ENCODE measurements at regions not wholly inside any gene's neighbourhood (a gene's known extent, or its start where the extent isn't known, plus 50 kb on each side); places are given as distances from the start of the nearest gene placed in this dataset.

GRCh38 chr7:106808967-106809635 lies 56.0 kb upstream of the PIK3CG start:
- no peak for DNase-seq (ENCODE audit: low spot score)

GRCh38 chr7:106811472-106811871 lies 53.6 kb upstream of the PIK3CG start:
- no peak for DNase-seq (ENCODE audit: low spot score)

GRCh38 chr7:106812027-106812643 lies 52.9 kb upstream of the PIK3CG start:
- no peak for DNase-seq (ENCODE audit: low spot score)

GRCh38 chr7:106813705-106814305 lies 51.3 kb upstream of the PIK3CG start:
- peak; percentile 41 for DNase-seq (ENCODE audit: low spot score)

- no peak for DNase-seq (ENCODE audit: low spot score)
These were observed 50.2 kb upstream of the PIK3CG start for GRCh38 chr7:106814887-106815286.
